GM12878 (cell line): ENCODE measurements at regions not wholly inside any gene's neighbourhood (a gene's known extent, or its start where the extent isn't known, plus 50 kb on each side); places are given as distances from the start of the nearest gene placed in this dataset.

Experiments used
- ATAC-seq: fragments of 200-7000 bp; cut with Tn5 transposase; 3 replicates; pipeline ENCODE4 v1.9.1; 2020; ENCODE audit warnings: mild to moderate bottlenecking, moderate library complexity
- BruUV-seq: library from RNA; stranded (reverse); fragments of 400-500 nt; replicated peaks from 2 replicates; lab custom pipeline; 2021; lab: Mats Ljungman, UMichigan
- CTCF ChIA-PET: fragments of 300-600 bp; sonication (Branson Sonifier 250); formaldehyde crosslinking; extraction: SDS; loops from one replicate; lab custom pipeline; 2021; ENCODE audit warnings: inconsistent platforms; lab: Yijun Ruan, JAX
- POLR2A ChIA-PET: fragments of 350-600 bp; formaldehyde crosslinking; extraction: SDS; loops from one replicate; lab custom pipeline; 2021; ENCODE audit warnings: inconsistent platforms; lab: Charles Lee
- RAD21 ChIA-PET: fragments of 300-600 bp; sonication (Branson Sonifier 250); formaldehyde crosslinking; loops from one replicate; lab custom pipeline; 2023; ENCODE audit warnings: antibody characterized with exemption; ENCODE audit not compliant: unreplicated experiment; lab: Charles Lee
- SMC1A ChIA-PET: fragments of 300-600 bp; sonication (Branson Sonifier 250); formaldehyde crosslinking; loops from one replicate; lab custom pipeline; 2023; ENCODE audit not compliant: unreplicated experiment, uncharacterized antibody; lab: Charles Lee
- DNase-seq: peaks from one replicate; pipeline ENCODE4 v3.0.0-alpha.2; 2011; ENCODE audit warnings: low read depth, low spot score
- FAIRE-seq: peaks from 3 replicates; lab custom pipeline; 2011; peaks lifted over from hg19 to GRCh38; lab: Jason Lieb, UNC
- H2AFZ ChIP-seq: 2 replicates; pipeline ENCODE4 v1.6.0; 2011; ENCODE audit warnings: low read depth, low read length, control low read depth; ENCODE audit not compliant: control insufficient read depth
- H3K27ac ChIP-seq: 2 replicates; pipeline ENCODE4 v1.5.1; 2011; ENCODE audit warnings: control low read depth; ENCODE audit not compliant: control insufficient read depth, insufficient read depth
- H3K27me3 ChIP-seq, 2 experiments: replicated peaks in 1 of 2; 2 replicates each; pipeline versions ENCODE4 v1.6.0 to v1.6.1; 2011; ENCODE audit warnings: low read length in 1 of 2; ENCODE audit not compliant: control insufficient read depth in 2 of 2, insufficient read depth in 2 of 2
- H3K36me3 ChIP-seq, 2 experiments: 2 replicates each; pipeline ENCODE4 v1.5.1; 2011; ENCODE audit warnings: low read length in 1 of 2; ENCODE audit not compliant: control insufficient read depth in 2 of 2, insufficient read depth in 2 of 2
- H3K4me1 ChIP-seq: 2 replicates; pipeline ENCODE4 v1.6.1; 2011; ENCODE audit warnings: mild to moderate bottlenecking, low read length, moderate library complexity, mixed read lengths; ENCODE audit not compliant: control insufficient read depth, insufficient read depth
- H3K4me2 ChIP-seq: 2 replicates; pipeline ENCODE4 v1.6.0; 2011; ENCODE audit warnings: control low read depth; ENCODE audit not compliant: control insufficient read depth, insufficient read depth
- H3K4me3 ChIP-seq: fragments of 200-600 bp; sonication (generic); 2 replicates; pipeline ENCODE4 v1.5.1; 2016
- H3K79me2 ChIP-seq: 2 replicates; pipeline ENCODE4 v1.6.0; 2011; ENCODE audit warnings: low read length; ENCODE audit not compliant: control insufficient read depth, insufficient read depth
- H3K9ac ChIP-seq: 2 replicates; pipeline ENCODE4 v1.8.0; 2011; ENCODE audit warnings: low read length, control low read depth, mixed read lengths; ENCODE audit not compliant: control insufficient read depth, insufficient read depth
- H3K9me3 ChIP-seq: replicated peaks from 3 replicates; pipeline ENCODE4 v1.5.1; 2011; ENCODE audit warnings: mild to moderate bottlenecking, low read length; ENCODE audit not compliant: control insufficient read depth, insufficient read depth
- H4K20me1 ChIP-seq: 2 replicates; pipeline ENCODE4 v1.6.0; 2011; ENCODE audit not compliant: control insufficient read depth, insufficient read depth
- KDM1A ChIP-seq: fragments of 200-600 bp; sonication (generic); IDR thresholded peaks from 2 replicates; pipeline ENCODE4 v1.6.1; 2016; ENCODE audit warnings: borderline replicate concordance
- RAD51 ChIP-seq: fragments of 450-650 bp; IDR thresholded peaks from 2 replicates; pipeline ENCODE4 v1.6.1; 2016; ENCODE audit warnings: moderate library complexity, mild to moderate bottlenecking, inconsistent platforms
- RELB ChIP-seq: fragments of 450-650 bp; IDR thresholded peaks from 2 replicates; pipeline ENCODE4 v1.6.1; 2017; ENCODE audit warnings: low read depth, mild to moderate bottlenecking, moderate library complexity
- SUPT20H ChIP-seq: IDR thresholded peaks from 2 replicates; pipeline ENCODE4 v1.6.1; 2011; ENCODE audit warnings: low read depth, mild to moderate bottlenecking, low read length, moderate library complexity, borderline replicate concordance; ENCODE audit not compliant: control insufficient read depth
- ZNF622 ChIP-seq: fragments of 450-650 bp; IDR thresholded peaks from 2 replicates; pipeline ENCODE4 v1.6.1; 2017; ENCODE audit warnings: mild to moderate bottlenecking, inconsistent platforms
- WGBS: methylation state at CpG from one replicate; pipeline ENCODE4 v1.1.6; 2016; ENCODE audit warnings: low lambda C conversion rate; ENCODE audit not compliant: insufficient replicate concordance, insufficient coverage; ENCODE audit errors: missing lambda C conversion rate; 5-methylcytosine and 5-hydroxymethylcytosine counted together
- in situ Hi-C: fragments of 300-500 bp; cut with MboI; formaldehyde crosslinking; loops from 9 replicates; pipeline ENCODE4 v1.14.3; 2018; ENCODE audit warnings: mixed read lengths
- intact Hi-C: fragments of 100-400 bp; cut with micrococcal nuclease; formaldehyde crosslinking; loops from one replicate; pipeline ENCODE4 v1.14.2; 2022; ENCODE audit not compliant: unreplicated experiment
- TF ChIP-seq, protein P1 (sequence below): IDR thresholded peaks from 2 replicates; pipeline ENCODE4 v1.6.1; 2011; ENCODE audit warnings: low read depth, mild to moderate bottlenecking, low read length, moderate library complexity, borderline replicate concordance; ENCODE audit errors: extremely low read depth

- no peak overlapping the region for H3K4me2 ChIP-seq
- RAD21 ChIA-PET = no interaction called here
Measured at GRCh38 chr9:23444658-23445057, 381.4 kb downstream of the ELAVL2 start.

More at GRCh38 chr9:23444658-23445057, 381.4 kb downstream of the ELAVL2 start:
- Histone ChIP-seq H3K9ac (no peak overlapping the region), H3K4me3 (no peak overlapping the region), H3K4me1 (no peaks in the 10 kb centered on the region), H3K27me3 (no peaks in the 10 kb centered on the region), H3K79me2 (no peaks in the 10 kb centered on the region), H3K27ac (no peak overlapping the region), H3K9me3 (no peaks in the 10 kb centered on the region), H2AFZ (no peak overlapping the region)
- ChIA-PET SMC1A (no interaction called here), CTCF (no interaction called here)
- intact Hi-C loops = no loop called here
- no peak for ATAC-seq
- no TSS peak for BruUV-seq
- DNase-seq = no peak
- no peak for FAIRE-seq
- TF ChIP-seq KDM1A = no peak
- TF ChIP-seq SUPT20H = no peak
- TF ChIP-seq, protein P1, sequence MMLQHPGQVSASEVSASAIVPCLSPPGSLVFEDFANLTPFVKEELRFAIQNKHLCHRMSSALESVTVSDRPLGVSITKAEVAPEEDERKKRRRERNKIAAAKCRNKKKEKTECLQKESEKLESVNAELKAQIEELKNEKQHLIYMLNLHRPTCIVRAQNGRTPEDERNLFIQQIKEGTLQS = no peak
- no peak for TF ChIP-seq RAD51
- no peak for TF ChIP-seq RELB
- TF ChIP-seq ZNF622 = no peak
- TF ChIP-seq, all 136 proteins: peak for 0
- Histone ChIP-seq H4K20me1 (no peaks in the 10 kb centered on the region), H3K36me3 (no peaks in the 10 kb centered on the region)
- in situ Hi-C loops = no loop called here
- 0% methylated on average over 2 of the region's 2 CpGs for WGBS
- POLR2A ChIA-PET = no interaction called here
